Panc1 (cell line): ENCODE measurements at regions not wholly inside any gene's neighbourhood (a gene's known extent, or its start where the extent isn't known, plus 50 kb on each side); places are given as distances from the start of the nearest gene placed in this dataset.

Experiments
- CTCF ChIP-seq: fragments of 450-650 bp; IDR thresholded peaks from 2 replicates; pipeline ENCODE4 v1.5.1; 2017; ENCODE audit warnings: mild to moderate bottlenecking
- POLR2AphosphoS5 ChIP-seq: IDR thresholded peaks from 2 replicates; pipeline ENCODE4 v1.6.1; 2012; ENCODE audit warnings: mild to moderate bottlenecking, low read depth, low read length, moderate library complexity
- REST ChIP-seq, 2 experiments: IDR thresholded peaks; 2 replicates each; pipeline ENCODE4 v1.6.1; 2011 to 2012; ENCODE audit warnings: low read depth in 2 of 2, control low read depth in 1 of 2, low read length in 1 of 2, mild to moderate bottlenecking in 1 of 2, moderate library complexity in 1 of 2; ENCODE audit not compliant: insufficient read depth in 1 of 2
- SIN3A ChIP-seq: IDR thresholded peaks from 2 replicates; pipeline ENCODE4 v1.6.1; 2012; ENCODE audit warnings: low read depth, mild to moderate bottlenecking, low read length, moderate library complexity, borderline replicate concordance; ENCODE audit not compliant: insufficient read depth

GRCh38 chr6:1146500-1146899 lies 165.4 kb upstream of the FOXQ1 start:
- TF ChIP-seq CTCF (no peak), POLR2AphosphoS5 (no peak), REST (IDR thresholded peaks at IDR 0.05; ENCODE audit: insufficient read depth in 1 of 2, low read depth in 2 of 2, low read length in 1 of 2) (no peak), SIN3A (no peak)
